AG04449 (cell line): ENCODE measurements at regions not wholly inside any gene's neighbourhood (a gene's known extent, or its start where the extent isn't known, plus 50 kb on each side); places are given as distances from the start of the nearest gene placed in this dataset.

ENCODE experiments used
- CTCF ChIA-PET: fragments of 350-600 bp; formaldehyde crosslinking; extraction: SDS; loops from one replicate; lab custom pipeline; 2021; ENCODE audit warnings: antibody characterized with exemption; lab: Yijun Ruan, JAX
- POLR2A ChIA-PET: fragments of 400-600, 350-600 bp; formaldehyde crosslinking; extraction: SDS; loops from one replicate; lab custom pipeline; 2020; ENCODE audit warnings: antibody characterized with exemption, inconsistent platforms; lab: Yijun Ruan, JAX
- DNase-seq: peaks from one replicate; pipeline ENCODE4 v3.0.0-alpha.2; 2010; ENCODE audit warnings: low read depth, low spot score
- H3K4me3 ChIP-seq: 2 replicates; pipeline ENCODE4 v1.5.1; 2011; ENCODE audit warnings: low read depth, mild to moderate bottlenecking, control low read depth, low read length
- CTCF ChIP-seq: IDR thresholded peaks from one replicate; pipeline ENCODE4 v1.5.1; 2011; ENCODE audit warnings: mild to moderate bottlenecking, moderate library complexity, low read length, control low read depth, inconsistent platforms; ENCODE audit not compliant: insufficient read depth; ENCODE audit errors: missing control alignments

GRCh38 chr5:84863020-84863419 is 478.3 kb upstream of the EDIL3 start:
- no peak for DNase-seq
- no peak for TF ChIP-seq CTCF
- ChIA-PET POLR2A (no interaction called here), CTCF (no interaction called here)
- H3K4me3 ChIP-seq = no peak overlapping the region

- CTCF ChIA-PET = no interaction called here
- POLR2A ChIA-PET = no interaction called here
Observed at GRCh38 chr5:84862132-84862531, 477.5 kb upstream of the EDIL3 start.

GRCh38 chr5:84861306-84861705 is 476.6 kb upstream of the EDIL3 start:
- H3K4me3 ChIP-seq = no peak overlapping the region
- CTCF ChIA-PET = no interaction called here
- no peak for TF ChIP-seq CTCF
- POLR2A ChIA-PET = no interaction called here
- DNase-seq = no peak

More at GRCh38 chr5:84862132-84862531, 477.5 kb upstream of the EDIL3 start:
- no peak for DNase-seq
- H3K4me3 ChIP-seq = no peak overlapping the region
- no peak for TF ChIP-seq CTCF

GRCh38 chr5:84859056-84859455 is 474.4 kb upstream of the EDIL3 start:
- TF ChIP-seq CTCF = no peak
- no peak overlapping the region for H3K4me3 ChIP-seq
- no peak for DNase-seq
- ChIA-PET POLR2A (no interaction called here), CTCF (no interaction called here)

GRCh38 chr5:84831701-84832100 is 447.0 kb upstream of the EDIL3 start:
- CTCF ChIA-PET = no interaction called here

GRCh38 chr5:84830265-84830664 is 445.6 kb upstream of the EDIL3 start:
- no peak for DNase-seq
- POLR2A ChIA-PET = no interaction called here
- no peak for TF ChIP-seq CTCF
- no peak overlapping the region for H3K4me3 ChIP-seq
- CTCF ChIA-PET = no interaction called here

More at GRCh38 chr5:84831701-84832100, 447.0 kb upstream of the EDIL3 start:
- POLR2A ChIA-PET = no interaction called here
- no peak overlapping the region for H3K4me3 ChIP-seq
- no peak for TF ChIP-seq CTCF
- DNase-seq = no peak
